GM11168 (cell line): ENCODE measurements at regions not wholly inside any gene's neighbourhood (a gene's known extent, or its start where the extent isn't known, plus 50 kb on each side); places are given as distances from the start of the nearest gene placed in this dataset.

Source experiments
- in situ Hi-C: fragments of 300-500 bp; cut with MboI; formaldehyde crosslinking; loops from one replicate; pipeline ENCODE4 v1.12.0; 2022; ENCODE audit warnings: low sequenced_read_pairs; ENCODE audit not compliant: unreplicated experiment

- in situ Hi-C loops: no loop called here
Observed at GRCh38 chr5:89229331-89230070, 346.5 kb upstream of the MEF2C start.

GRCh38 chr5:89228355-89228754 lies 345.4 kb upstream of the MEF2C start:
- in situ Hi-C loops: no loop called here

GRCh38 chr5:89218364-89218763 lies 335.4 kb upstream of the MEF2C start:
- in situ Hi-C loops: no loop called here

GRCh38 chr5:89216606-89217005 lies 333.6 kb upstream of the MEF2C start:
- in situ Hi-C loops: no loop called here

- in situ Hi-C loops: no loop called here
Observed at GRCh38 chr5:89213573-89213972, 330.6 kb upstream of the MEF2C start.

GRCh38 chr5:89211836-89212235 lies 328.9 kb upstream of the MEF2C start:
- in situ Hi-C loops: no loop called here

GRCh38 chr5:89208811-89209210 lies 325.8 kb upstream of the MEF2C start:
- in situ Hi-C loops: no loop called here

GRCh38 chr5:89208392-89208791 lies 325.4 kb upstream of the MEF2C start:
- in situ Hi-C loops: no loop called here

- in situ Hi-C loops: no loop called here
Observed at GRCh38 chr5:89204756-89205155, 321.8 kb upstream of the MEF2C start.

GRCh38 chr5:89203611-89204010 lies 320.6 kb upstream of the MEF2C start:
- in situ Hi-C loops: no loop called here

- in situ Hi-C loops: no loop called here
Observed at GRCh38 chr5:89200899-89201298, 317.9 kb upstream of the MEF2C start.

GRCh38 chr5:89199306-89199705 lies 316.3 kb upstream of the MEF2C start:
- in situ Hi-C loops: no loop called here

GRCh38 chr5:89191374-89191773 lies 308.4 kb upstream of the MEF2C start:
- in situ Hi-C loops: no loop called here

- in situ Hi-C loops: no loop called here
Observed at GRCh38 chr5:89190515-89191265, 307.7 kb upstream of the MEF2C start.

GRCh38 chr5:89187883-89188465 lies 305.0 kb upstream of the MEF2C start:
- in situ Hi-C loops: no loop called here

- in situ Hi-C loops: no loop called here
Observed at GRCh38 chr5:89187268-89187667, 304.3 kb upstream of the MEF2C start.

- in situ Hi-C loops: no loop called here
Observed at GRCh38 chr5:89181546-89181945, 298.6 kb upstream of the MEF2C start.

- in situ Hi-C loops: no loop called here
Observed at GRCh38 chr5:89179731-89180130, 296.7 kb upstream of the MEF2C start.

GRCh38 chr5:89178541-89178940 lies 295.6 kb upstream of the MEF2C start:
- in situ Hi-C loops: no loop called here

- in situ Hi-C loops: no loop called here
Observed at GRCh38 chr5:89173528-89173927, 290.5 kb upstream of the MEF2C start.

GRCh38 chr5:89168766-89169165 lies 285.8 kb upstream of the MEF2C start:
- in situ Hi-C loops: no loop called here
